Panc1 (cell line): ENCODE measurements at regions not wholly inside any gene's neighbourhood (a gene's known extent, or its start where the extent isn't known, plus 50 kb on each side); places are given as distances from the start of the nearest gene placed in this dataset.

Experiments
- ATAC-seq: fragments of 200-7000 bp; cut with Tn5 transposase; 2 replicates; pipeline ENCODE4 v1.9.1; 2020; ENCODE audit warnings: mild to moderate bottlenecking, moderate library complexity
- BruUV-seq: library from RNA; stranded (reverse); fragments of 400-500 nt; replicated peaks from 2 replicates; lab custom pipeline; 2021; lab: Mats Ljungman, UMichigan
- CTCF ChIA-PET: fragments of 300-600 bp; sonication (Branson Sonifier 250); formaldehyde crosslinking; loops from one replicate; lab custom pipeline; 2022; ENCODE audit warnings: antibody characterized with exemption; lab: Charles Lee
- POLR2A ChIA-PET: fragments of 300-600 bp; sonication (Branson Sonifier 250); formaldehyde crosslinking; loops from one replicate; lab custom pipeline; 2022; ENCODE audit warnings: antibody characterized with exemption; lab: Charles Lee
- DNase-seq: peaks from one replicate; pipeline ENCODE4 v3.0.0-alpha.2; 2010; ENCODE audit warnings: low read depth, low spot score
- H3K27ac ChIP-seq: 2 replicates; pipeline ENCODE4 v1.5.1; 2011; ENCODE audit warnings: mild to moderate bottlenecking, low read length, inconsistent platforms
- H3K27me3 ChIP-seq: fragments of 200-500 bp; sonication (Bioruptor generic); 2 replicates; pipeline ENCODE4 v1.6.0; 2014; ENCODE audit warnings: low read length, inconsistent platforms; ENCODE audit not compliant: control insufficient read depth, insufficient read depth
- H3K36me3 ChIP-seq: fragments of 200-500 bp; sonication (Bioruptor generic); 2 replicates; pipeline ENCODE4 v1.5.1; 2014; ENCODE audit warnings: inconsistent platforms, mild to moderate bottlenecking, low read length, moderate library complexity; ENCODE audit not compliant: control insufficient read depth, insufficient read depth
- H3K4me1 ChIP-seq: 2 replicates; pipeline ENCODE4 v1.5.1; 2011; ENCODE audit warnings: inconsistent platforms, mild to moderate bottlenecking, low read length, moderate library complexity; ENCODE audit not compliant: control insufficient read depth, insufficient read depth
- H3K4me3 ChIP-seq, 2 experiments: 2 replicates each; pipeline ENCODE4 v1.5.1; 2011 to 2012; ENCODE audit warnings: low read depth in 2 of 2, low read length in 2 of 2, mild to moderate bottlenecking in 2 of 2, inconsistent platforms in 1 of 2, moderate library complexity in 1 of 2
- H3K9me3 ChIP-seq: fragments of 200-500 bp; sonication (Bioruptor generic); 2 replicates; pipeline ENCODE4 v1.5.1; 2014; ENCODE audit warnings: low read depth, mild to moderate bottlenecking, inconsistent platforms, low read length, moderate library complexity; ENCODE audit not compliant: control insufficient read depth, insufficient read depth
- POLR2AphosphoS5 ChIP-seq: IDR thresholded peaks from 2 replicates; pipeline ENCODE4 v1.6.1; 2012; ENCODE audit warnings: mild to moderate bottlenecking, low read depth, low read length, moderate library complexity
- SIN3A ChIP-seq: IDR thresholded peaks from 2 replicates; pipeline ENCODE4 v1.6.1; 2012; ENCODE audit warnings: low read depth, mild to moderate bottlenecking, low read length, moderate library complexity, borderline replicate concordance; ENCODE audit not compliant: insufficient read depth
- TCF7L2 ChIP-seq: IDR thresholded peaks from 2 replicates; pipeline ENCODE4 v1.6.1; 2011; ENCODE audit warnings: mild to moderate bottlenecking, low read depth, low read length, inconsistent platforms
- in situ Hi-C: cut with HindIII; loops from 2 replicates; pipeline ENCODE4 v1.10.0; 2016; ENCODE audit warnings: low sequenced_read_pairs, low pct_unique_long_range_greater_than_20kb
- intact Hi-C: fragments of 100-400 bp; cut with micrococcal nuclease; formaldehyde crosslinking; loops from one replicate; pipeline ENCODE4 v1.10.0; 2022; ENCODE audit not compliant: unreplicated experiment
- TF ChIP-seq, protein P1 (sequence below), 2 experiments: IDR thresholded peaks; 2 replicates each; pipeline ENCODE4 v1.6.1; 2011 to 2012; ENCODE audit warnings: low read depth in 2 of 2, control low read depth in 1 of 2, low read length in 1 of 2, mild to moderate bottlenecking in 1 of 2, moderate library complexity in 1 of 2; ENCODE audit not compliant: insufficient read depth in 1 of 2
- TF ChIP-seq, protein P2 (sequence below): fragments of 450-650 bp; IDR thresholded peaks from 2 replicates; pipeline ENCODE4 v1.5.1; 2017; ENCODE audit warnings: mild to moderate bottlenecking

DNA sequence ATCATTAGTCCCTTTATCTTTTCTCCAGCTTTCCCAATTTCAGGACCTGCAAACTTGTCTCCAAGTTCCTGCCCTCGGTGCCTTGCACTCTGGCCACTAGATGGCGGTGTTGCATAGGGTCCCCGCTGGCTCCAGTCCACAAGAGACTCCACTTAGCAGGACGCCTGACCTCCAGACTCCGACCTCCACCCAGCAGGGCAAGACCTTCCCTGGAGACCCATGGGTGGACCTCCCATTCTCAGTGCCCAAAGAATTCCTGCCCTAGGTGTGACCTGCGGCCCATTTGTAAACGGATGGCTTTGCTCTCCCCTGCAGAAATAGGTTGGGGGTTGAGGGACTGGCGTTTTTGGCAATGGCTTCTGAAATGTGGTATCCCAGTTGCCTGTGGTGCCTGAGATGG lies 82.6 kb downstream of the LSM3 start:
- DNase-seq, result peak; percentile 61
- Histone ChIP-seq H3K4me1 (peaks cover 48% of the 10 kb centered on the region), H3K9me3 (no peaks in the 10 kb centered on the region), H3K36me3 (no peaks in the 10 kb centered on the region), H3K4me3 (no peak overlapping the region), H3K27me3 (no peaks in the 10 kb centered on the region), H3K27ac (peak overlapping the region; percentile 85)
- in situ Hi-C loops, result no loop called here
- CTCF ChIA-PET, result interaction anchor here (0.6 to 0.8 kb wide), 3 partner anchors 199 to 207 kb away, joined by 4 to 9 read pairs (median 4); no protein-coding TSS in a partner anchor
- no peak for TF ChIP-seq SIN3A
- no peak for TF ChIP-seq TCF7L2
- TF ChIP-seq POLR2AphosphoS5, result no peak
- TF ChIP-seq, protein P1, sequence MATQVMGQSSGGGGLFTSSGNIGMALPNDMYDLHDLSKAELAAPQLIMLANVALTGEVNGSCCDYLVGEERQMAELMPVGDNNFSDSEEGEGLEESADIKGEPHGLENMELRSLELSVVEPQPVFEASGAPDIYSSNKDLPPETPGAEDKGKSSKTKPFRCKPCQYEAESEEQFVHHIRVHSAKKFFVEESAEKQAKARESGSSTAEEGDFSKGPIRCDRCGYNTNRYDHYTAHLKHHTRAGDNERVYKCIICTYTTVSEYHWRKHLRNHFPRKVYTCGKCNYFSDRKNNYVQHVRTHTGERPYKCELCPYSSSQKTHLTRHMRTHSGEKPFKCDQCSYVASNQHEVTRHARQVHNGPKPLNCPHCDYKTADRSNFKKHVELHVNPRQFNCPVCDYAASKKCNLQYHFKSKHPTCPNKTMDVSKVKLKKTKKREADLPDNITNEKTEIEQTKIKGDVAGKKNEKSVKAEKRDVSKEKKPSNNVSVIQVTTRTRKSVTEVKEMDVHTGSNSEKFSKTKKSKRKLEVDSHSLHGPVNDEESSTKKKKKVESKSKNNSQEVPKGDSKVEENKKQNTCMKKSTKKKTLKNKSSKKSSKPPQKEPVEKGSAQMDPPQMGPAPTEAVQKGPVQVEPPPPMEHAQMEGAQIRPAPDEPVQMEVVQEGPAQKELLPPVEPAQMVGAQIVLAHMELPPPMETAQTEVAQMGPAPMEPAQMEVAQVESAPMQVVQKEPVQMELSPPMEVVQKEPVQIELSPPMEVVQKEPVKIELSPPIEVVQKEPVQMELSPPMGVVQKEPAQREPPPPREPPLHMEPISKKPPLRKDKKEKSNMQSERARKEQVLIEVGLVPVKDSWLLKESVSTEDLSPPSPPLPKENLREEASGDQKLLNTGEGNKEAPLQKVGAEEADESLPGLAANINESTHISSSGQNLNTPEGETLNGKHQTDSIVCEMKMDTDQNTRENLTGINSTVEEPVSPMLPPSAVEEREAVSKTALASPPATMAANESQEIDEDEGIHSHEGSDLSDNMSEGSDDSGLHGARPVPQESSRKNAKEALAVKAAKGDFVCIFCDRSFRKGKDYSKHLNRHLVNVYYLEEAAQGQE (IDR thresholded peaks at IDR 0.05; ENCODE audit: insufficient read depth in 1 of 2, low read depth in 2 of 2, low read length in 1 of 2), result no peak
- TF ChIP-seq, protein P2, sequence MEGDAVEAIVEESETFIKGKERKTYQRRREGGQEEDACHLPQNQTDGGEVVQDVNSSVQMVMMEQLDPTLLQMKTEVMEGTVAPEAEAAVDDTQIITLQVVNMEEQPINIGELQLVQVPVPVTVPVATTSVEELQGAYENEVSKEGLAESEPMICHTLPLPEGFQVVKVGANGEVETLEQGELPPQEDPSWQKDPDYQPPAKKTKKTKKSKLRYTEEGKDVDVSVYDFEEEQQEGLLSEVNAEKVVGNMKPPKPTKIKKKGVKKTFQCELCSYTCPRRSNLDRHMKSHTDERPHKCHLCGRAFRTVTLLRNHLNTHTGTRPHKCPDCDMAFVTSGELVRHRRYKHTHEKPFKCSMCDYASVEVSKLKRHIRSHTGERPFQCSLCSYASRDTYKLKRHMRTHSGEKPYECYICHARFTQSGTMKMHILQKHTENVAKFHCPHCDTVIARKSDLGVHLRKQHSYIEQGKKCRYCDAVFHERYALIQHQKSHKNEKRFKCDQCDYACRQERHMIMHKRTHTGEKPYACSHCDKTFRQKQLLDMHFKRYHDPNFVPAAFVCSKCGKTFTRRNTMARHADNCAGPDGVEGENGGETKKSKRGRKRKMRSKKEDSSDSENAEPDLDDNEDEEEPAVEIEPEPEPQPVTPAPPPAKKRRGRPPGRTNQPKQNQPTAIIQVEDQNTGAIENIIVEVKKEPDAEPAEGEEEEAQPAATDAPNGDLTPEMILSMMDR, result peak; percentile 92
- no TSS peak for BruUV-seq
- intact Hi-C loops, result loop anchor here (5.0 kb wide), 3 partner anchors 59 to 206 kb away; no protein-coding TSS in a partner anchor
- peak; percentile 67 for ATAC-seq
- POLR2A ChIA-PET, result no interaction called here

DNA sequence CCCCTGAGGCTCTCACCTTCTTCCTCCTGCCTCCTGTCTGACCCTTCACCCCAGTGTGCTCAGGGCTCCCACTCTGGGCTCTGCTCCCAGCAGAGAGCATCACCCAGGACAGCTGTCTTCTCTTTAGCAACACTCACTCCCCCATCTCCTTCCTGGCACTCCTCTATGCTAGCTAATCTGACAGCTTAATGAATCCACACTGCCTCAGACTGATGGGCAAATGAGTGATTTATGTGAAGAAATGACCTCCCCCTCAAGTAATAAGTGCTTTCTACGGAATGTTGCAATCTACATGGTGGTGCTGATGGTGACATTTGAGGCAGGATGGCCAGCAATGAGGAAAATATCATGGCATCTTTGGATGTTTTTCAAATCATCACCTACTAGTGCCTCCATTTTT lies 83.6 kb downstream of the LSM3 start:
- H3K36me3 ChIP-seq, result no peaks in the 10 kb centered on the region
- H3K4me1 ChIP-seq, result peaks cover 48% of the 10 kb centered on the region
- no peak for TF ChIP-seq POLR2AphosphoS5
- no peak for TF ChIP-seq SIN3A
- TF ChIP-seq TCF7L2, result no peak
- TF ChIP-seq, protein P1 (IDR thresholded peaks at IDR 0.05; ENCODE audit: insufficient read depth in 1 of 2, low read depth in 2 of 2, low read length in 1 of 2), result no peak
- TF ChIP-seq, protein P2, result no peak
- CTCF ChIA-PET, result interaction anchor here (0.8 kb wide), 1 partner anchor 198 kb away, joined by 4 read pairs; no protein-coding TSS in a partner anchor
- in situ Hi-C loops, result no loop called here
- DNase-seq (no peak), ATAC-seq (no peak)
- peak overlapping the region; percentile 85 for H3K27ac ChIP-seq
- H3K27me3 ChIP-seq, result no peaks in the 10 kb centered on the region
- intact Hi-C loops, result loop anchor here (5.0 kb wide), 3 partner anchors 60 to 205 kb away; no protein-coding TSS in a partner anchor
- no peak overlapping the region for H3K4me3 ChIP-seq
- H3K9me3 ChIP-seq, result no peaks in the 10 kb centered on the region
- no TSS peak for BruUV-seq
- POLR2A ChIA-PET, result interaction anchor here (0.6 kb wide), 1 partner anchor 8 kb away, joined by 4 read pairs; no protein-coding TSS in a partner anchor
